ENCODE measurements at regions not wholly inside any gene's neighbourhood (a gene's known extent, or its start where the extent isn't known, plus 50 kb on each side); places are given as distances from the start of the nearest gene placed in this dataset.

- TF ChIP-seq MAX (IDR thresholded peaks at IDR 0.05; ENCODE audit: low read depth, low read length) = no peak
- no peak for TF ChIP-seq MYC (IDR thresholded peaks at IDR 0.05; ENCODE audit: low read depth, low read length)
- no peak for TF ChIP-seq POLR2A (IDR thresholded peaks at IDR 0.05; ENCODE audit: extremely low read depth, insufficient read length)
- no peak for TF ChIP-seq CTCF (IDR thresholded peaks at IDR 0.05; ENCODE audit: low read depth, low read length)
- H3K4me3 ChIP-seq (ENCODE audit: low read depth, low read length) = no peak overlapping the region
- DNase-seq (ENCODE audit: low read depth) = no peak
Measured at GRCh38 chr21:35338881-35339632, 290.0 kb upstream of the RUNX1 start.

GRCh38 chr21:35338281-35338680 lies 289.2 kb upstream of the RUNX1 start:
- no peak for DNase-seq (ENCODE audit: low read depth)
- no peak for TF ChIP-seq POLR2A (IDR thresholded peaks at IDR 0.05; ENCODE audit: extremely low read depth, insufficient read length)
- no peak for TF ChIP-seq MYC (IDR thresholded peaks at IDR 0.05; ENCODE audit: low read depth, low read length)
- no peak for TF ChIP-seq CTCF (IDR thresholded peaks at IDR 0.05; ENCODE audit: low read depth, low read length)
- no peak for TF ChIP-seq MAX (IDR thresholded peaks at IDR 0.05; ENCODE audit: low read depth, low read length)
- H3K4me3 ChIP-seq (ENCODE audit: low read depth, low read length) = no peak overlapping the region

- DNase-seq (ENCODE audit: low read depth) = no peak
- no peak overlapping the region for H3K4me3 ChIP-seq (ENCODE audit: low read depth, low read length)
- TF ChIP-seq CTCF (IDR thresholded peaks at IDR 0.05; ENCODE audit: low read depth, low read length) (no peak), POLR2A (IDR thresholded peaks at IDR 0.05; ENCODE audit: extremely low read depth, insufficient read length) (no peak), MAX (IDR thresholded peaks at IDR 0.05; ENCODE audit: low read depth, low read length) (no peak)
Measured at GRCh38 chr21:35337573-35337972, 288.5 kb upstream of the RUNX1 start.

- TF ChIP-seq POLR2A (IDR thresholded peaks at IDR 0.05; ENCODE audit: extremely low read depth, insufficient read length) (no peak), CTCF (IDR thresholded peaks at IDR 0.05; ENCODE audit: low read depth, low read length) (no peak), MYC (IDR thresholded peaks at IDR 0.05; ENCODE audit: low read depth, low read length) (no peak), MAX (IDR thresholded peaks at IDR 0.05; ENCODE audit: low read depth, low read length) (no peak)
- DNase-seq (ENCODE audit: low read depth) = no peak
- H3K4me3 ChIP-seq (ENCODE audit: low read depth, low read length) = no peak overlapping the region
Measured at GRCh38 chr21:35336534-35336933, 287.4 kb upstream of the RUNX1 start.

GRCh38 chr21:35335951-35336446 lies 286.9 kb upstream of the RUNX1 start:
- H3K4me3 ChIP-seq (ENCODE audit: low read depth, low read length) = no peak overlapping the region
- TF ChIP-seq POLR2A (IDR thresholded peaks at IDR 0.05; ENCODE audit: extremely low read depth, insufficient read length) (no peak), MYC (IDR thresholded peaks at IDR 0.05; ENCODE audit: low read depth, low read length) (no peak), CTCF (IDR thresholded peaks at IDR 0.05; ENCODE audit: low read depth, low read length) (no peak), MAX (IDR thresholded peaks at IDR 0.05; ENCODE audit: low read depth, low read length) (no peak)
- no peak for DNase-seq (ENCODE audit: low read depth)
